ENCODE measurements at regions not wholly inside any gene's neighbourhood (a gene's known extent, or its start where the extent isn't known, plus 50 kb on each side); places are given as distances from the start of the nearest gene placed in this dataset.
A peak's percentile ranks its signal among the peaks of the same experiment; 100 is the strongest.

GRCh38 chr22:27310966-27311697, 490.4 kb downstream of the MN1 start:
- Histone ChIP-seq H3K4me3 (ENCODE audit: insufficient read depth, low read depth, low read length) (peak overlapping the region; percentile 21), H3K27ac (ENCODE audit: low read depth, low read length) (no peak overlapping the region), H3K9me3 (ENCODE audit: insufficient read depth, low read depth, low read length) (peaks cover 2% of the 10 kb centered on the region), H3K79me2 (ENCODE audit: insufficient read depth, low read length) (no peaks in the 10 kb centered on the region), H4K20me1 (ENCODE audit: insufficient read depth, low read length) (no peaks in the 10 kb centered on the region), H3K36me3 (ENCODE audit: insufficient read depth, low read length) (no peaks in the 10 kb centered on the region), H3K9ac (ENCODE audit: low read length) (peak overlapping the region; percentile 72), H3K4me2 (ENCODE audit: low read length) (peak overlapping the region; percentile 86), H3K4me1 (ENCODE audit: insufficient read depth, low read length) (peaks cover 21% of the 10 kb centered on the region), H3K27me3 (ENCODE audit: insufficient read depth, low read length) (no peaks in the 10 kb centered on the region), H2AFZ (ENCODE audit: low read depth, low read length) (peak overlapping the region; percentile 76)
- Mint-ChIP-seq H3K36me3 (ENCODE audit: low read depth, unreplicated experiment) (peaks cover 2% of the 10 kb centered on the region), H3K27me3 (ENCODE audit: low read depth, unreplicated experiment) (peaks cover 9% of the 10 kb centered on the region), H3K27ac (ENCODE audit: unreplicated experiment) (no peak overlapping the region), H3K4me3 (ENCODE audit: unreplicated experiment) (no peak overlapping the region), H3K9me3 (ENCODE audit: unreplicated experiment) (peaks cover 7% of the 10 kb centered on the region), H3K4me1 (ENCODE audit: low read depth, unreplicated experiment) (peaks cover 9% of the 10 kb centered on the region)
- FAIRE-seq (no peak), DNase-seq (ENCODE audit: low read depth) (no peak)
- TF ChIP-seq CTCF (IDR thresholded peaks at IDR 0.05; ENCODE audit: insufficient read depth, low read depth, low read length) = no peak
- TF ChIP-seq EZH2 (IDR thresholded peaks at IDR 0.05; ENCODE audit: insufficient read depth, low read length) = no peak

- Histone ChIP-seq H3K4me1 (ENCODE audit: insufficient read depth, low read length) (peaks cover 21% of the 10 kb centered on the region), H3K27ac (ENCODE audit: low read depth, low read length) (no peak overlapping the region), H3K9me3 (ENCODE audit: insufficient read depth, low read depth, low read length) (peaks cover 2% of the 10 kb centered on the region), H4K20me1 (ENCODE audit: insufficient read depth, low read length) (no peaks in the 10 kb centered on the region), H2AFZ (ENCODE audit: low read depth, low read length) (peak overlapping the region; percentile 76), H3K9ac (ENCODE audit: low read length) (peak overlapping the region; percentile 72), H3K4me2 (ENCODE audit: low read length) (peak overlapping the region; percentile 86), H3K79me2 (ENCODE audit: insufficient read depth, low read length) (no peaks in the 10 kb centered on the region), H3K36me3 (ENCODE audit: insufficient read depth, low read length) (no peaks in the 10 kb centered on the region), H3K4me3 (ENCODE audit: insufficient read depth, low read depth, low read length) (peak overlapping the region; percentile 27), H3K27me3 (ENCODE audit: insufficient read depth, low read length) (no peaks in the 10 kb centered on the region)
- DNase-seq (ENCODE audit: low read depth) (peak; percentile 26), FAIRE-seq (peak; percentile 54)
- Mint-ChIP-seq H3K36me3 (ENCODE audit: low read depth, unreplicated experiment) (peaks cover 2% of the 10 kb centered on the region), H3K4me1 (ENCODE audit: low read depth, unreplicated experiment) (peaks cover 10% of the 10 kb centered on the region), H3K27me3 (ENCODE audit: low read depth, unreplicated experiment) (peaks cover 11% of the 10 kb centered on the region), H3K9me3 (ENCODE audit: unreplicated experiment) (peaks cover 10% of the 10 kb centered on the region), H3K27ac (ENCODE audit: unreplicated experiment) (no peak overlapping the region), H3K4me3 (ENCODE audit: unreplicated experiment) (no peak overlapping the region)
- TF ChIP-seq CTCF (IDR thresholded peaks at IDR 0.05; ENCODE audit: insufficient read depth, low read depth, low read length) (no peak), EZH2 (IDR thresholded peaks at IDR 0.05; ENCODE audit: insufficient read depth, low read length) (no peak)
Observed at GRCh38 chr22:27311698-27312550, 489.6 kb downstream of the MN1 start.

Measured in astrocyte (in vitro differentiated cells and primary cell).